H9 (cell line): ENCODE measurements at regions not wholly inside any gene's neighbourhood (a gene's known extent, or its start where the extent isn't known, plus 50 kb on each side); places are given as distances from the start of the nearest gene placed in this dataset.

ENCODE experiments used
- DNase-seq: peaks from one replicate; pipeline ENCODE4 v3.0.0-alpha.2; 2017
- H2AFZ ChIP-seq: one replicate; pipeline ENCODE4 v1.6.1; 2013; ENCODE audit warnings: mild to moderate bottlenecking, low read length, control low read depth, moderate library complexity
- H2AK5ac ChIP-seq: 2 replicates; pipeline ENCODE4 v1.6.1; 2013; ENCODE audit warnings: low read length, control low read depth, mixed read lengths; ENCODE audit not compliant: insufficient read length
- H2BK120ac ChIP-seq: one replicate; pipeline ENCODE4 v1.6.1; 2013; ENCODE audit warnings: low read depth, mild to moderate bottlenecking, low read length, control low read depth, inconsistent platforms; ENCODE audit not compliant: poor library complexity, severe bottlenecking
- H2BK12ac ChIP-seq: 2 replicates; pipeline ENCODE4 v1.6.1; 2013; ENCODE audit warnings: low read length, control low read depth, mixed read lengths, low read depth; ENCODE audit not compliant: insufficient read length
- H2BK15ac ChIP-seq: 2 replicates; pipeline ENCODE4 v1.6.1; 2013; ENCODE audit warnings: low read depth, low read length, control low read depth
- H2BK20ac ChIP-seq: one replicate; pipeline ENCODE4 v1.6.1; 2013; ENCODE audit warnings: low read depth, mild to moderate bottlenecking, low read length, control low read depth, inconsistent platforms; ENCODE audit not compliant: poor library complexity, severe bottlenecking
- H2BK5ac ChIP-seq: 2 replicates; pipeline ENCODE4 v1.6.1; 2013; ENCODE audit warnings: low read length, control low read depth, mixed read lengths; ENCODE audit not compliant: insufficient read length
- H3K14ac ChIP-seq: 2 replicates; pipeline ENCODE4 v1.6.1; 2013; ENCODE audit warnings: low read length, control low read depth; ENCODE audit not compliant: insufficient read depth
- H3K18ac ChIP-seq: 2 replicates; pipeline ENCODE4 v1.6.1; 2013; ENCODE audit warnings: low read depth, mild to moderate bottlenecking, mixed read lengths, low read length, control low read depth; ENCODE audit not compliant: insufficient read length
- H3K23ac ChIP-seq: 2 replicates; pipeline ENCODE4 v1.6.1; 2013; ENCODE audit warnings: low read length, control low read depth, mixed read lengths, low read depth; ENCODE audit not compliant: insufficient read length
- H3K23me2 ChIP-seq: 2 replicates; pipeline ENCODE4 v1.6.1; 2013; ENCODE audit warnings: low read depth, mild to moderate bottlenecking, mixed read lengths, low read length, control low read depth; ENCODE audit not compliant: insufficient read length, poor library complexity, severe bottlenecking
- H3K27ac ChIP-seq: 2 replicates; pipeline ENCODE4 v1.5.1; 2013; ENCODE audit warnings: low read length, control low read depth, mixed read lengths, low read depth; ENCODE audit not compliant: insufficient read length
- H3K27me3 ChIP-seq: 2 replicates; pipeline ENCODE4 v1.6.1; 2013; ENCODE audit warnings: low read length, control low read depth, inconsistent platforms; ENCODE audit not compliant: insufficient read depth
- H3K4ac ChIP-seq: 2 replicates; pipeline ENCODE4 v1.6.1; 2013; ENCODE audit warnings: low read depth, mild to moderate bottlenecking, control low read depth, inconsistent platforms, low read length, moderate library complexity
- H3K4me1 ChIP-seq: 2 replicates; pipeline ENCODE4 v1.6.1; 2013; ENCODE audit warnings: low read length, control low read depth, inconsistent platforms; ENCODE audit not compliant: insufficient read depth
- H3K4me2 ChIP-seq: 2 replicates; pipeline ENCODE4 v1.6.1; 2013; ENCODE audit warnings: low read length, control low read depth, mixed read lengths; ENCODE audit not compliant: insufficient read length, insufficient read depth
- H3K56ac ChIP-seq: 2 replicates; pipeline ENCODE4 v1.6.1; 2013; ENCODE audit warnings: low read depth, mild to moderate bottlenecking, mixed read lengths, low read length, control low read depth; ENCODE audit not compliant: insufficient read length
- H3K79me1 ChIP-seq: 2 replicates; pipeline ENCODE4 v1.6.1; 2013; ENCODE audit warnings: low read depth, mild to moderate bottlenecking, moderate library complexity, low read length, control low read depth, inconsistent platforms; ENCODE audit not compliant: insufficient read depth, poor library complexity, severe bottlenecking
- H3K79me2 ChIP-seq: 2 replicates; pipeline ENCODE4 v1.6.1; 2013; ENCODE audit warnings: low read length, control low read depth, inconsistent platforms; ENCODE audit not compliant: insufficient read depth
- H3K9ac ChIP-seq: 2 replicates; pipeline ENCODE4 v1.6.1; 2013; ENCODE audit warnings: low read length, control low read depth, mixed read lengths; ENCODE audit not compliant: insufficient read length; ENCODE audit errors: extremely low read depth
- H3K9me3 ChIP-seq: one replicate; pipeline ENCODE4 v1.6.1; 2013; ENCODE audit warnings: low read depth, low read length, inconsistent platforms; ENCODE audit not compliant: control insufficient read depth
- H3T11ph ChIP-seq: one replicate; pipeline ENCODE4 v1.6.1; 2013; ENCODE audit warnings: mild to moderate bottlenecking, low read length, control low read depth, inconsistent platforms
- H4K20me1 ChIP-seq: one replicate; pipeline ENCODE4 v1.6.1; 2013; ENCODE audit not compliant: control insufficient read depth, insufficient read length, insufficient read depth
- H4K5ac ChIP-seq: 2 replicates; pipeline ENCODE4 v1.6.1; 2013; ENCODE audit warnings: low read depth, mild to moderate bottlenecking, mixed read lengths, low read length, control low read depth; ENCODE audit not compliant: insufficient read length
- H4K8ac ChIP-seq: replicated peaks from 2 replicates; pipeline ENCODE4 v1.6.1; 2013; ENCODE audit warnings: low read length, control low read depth, mixed read lengths, low read depth; ENCODE audit not compliant: insufficient read length
- H4K91ac ChIP-seq: 2 replicates; pipeline ENCODE4 v1.6.1; 2013; ENCODE audit warnings: low read depth, mild to moderate bottlenecking, moderate library complexity, mixed read lengths, low read length, control low read depth; ENCODE audit not compliant: insufficient read length
- H3K27ac Mint-ChIP-seq, 3 experiments: 2 replicates in 2 of 3; 3 replicates in 1 of 3; pipeline ENCODE4 v1.8.0; 2020 to 2021; ENCODE audit warnings: mixed read lengths in 3 of 3, mild to moderate bottlenecking in 1 of 3, moderate library complexity in 1 of 3
- H3K27me3 Mint-ChIP-seq: 2 replicates; pipeline ENCODE4 v1.8.0; 2021; ENCODE audit warnings: low read depth, mild to moderate bottlenecking, moderate library complexity, mixed read lengths
- H3K36me3 Mint-ChIP-seq, 3 experiments: 2 replicates in 2 of 3; 3 replicates in 1 of 3; pipeline ENCODE4 v1.8.0; 2020 to 2021; ENCODE audit warnings: low read depth in 3 of 3, mixed read lengths in 3 of 3; ENCODE audit not compliant: insufficient read depth in 1 of 3
- H3K4me1 Mint-ChIP-seq, 2 experiments: 2 replicates each; pipeline ENCODE4 v1.8.0; 2020; ENCODE audit warnings: mixed read lengths in 2 of 2
- H3K4me3 Mint-ChIP-seq, 2 experiments: 2 replicates in 1 of 2; 3 replicates in 1 of 2; pipeline ENCODE4 v1.8.0; 2020 to 2021; ENCODE audit warnings: mild to moderate bottlenecking in 2 of 2, mixed read lengths in 2 of 2, moderate library complexity in 1 of 2
- H3K9me3 Mint-ChIP-seq, 2 experiments: 2 replicates in 1 of 2; 3 replicates in 1 of 2; pipeline ENCODE4 v1.8.0; 2020; ENCODE audit warnings: mild to moderate bottlenecking in 2 of 2, mixed read lengths in 2 of 2, moderate library complexity in 1 of 2
- WGBS: extraction: QIAGEN DNeasy Blood & Tissue Kit; methylation state at CpG from one replicate; pipeline ENCODE4 v1.1.7; 2013; ENCODE audit warnings: missing lambda C conversion rate, low lambda C conversion rate, mixed read lengths; ENCODE audit not compliant: insufficient read length; ENCODE audit errors: extremely low coverage; 5-methylcytosine and 5-hydroxymethylcytosine counted together
- TF ChIP-seq, protein P1 (sequence below): fragments of 200-600 bp; sonication (generic); conservative IDR thresholded peaks from 3 replicates; pipeline ENCODE4 v1.8.0; 2021; ENCODE audit warnings: antibody characterized with exemption, mild to moderate bottlenecking

- H2BK5ac ChIP-seq: no peak overlapping the region
- H3K27me3 Mint-ChIP-seq: no peaks in the 10 kb centered on the region; the same call in none of the 2 replicates
- H3K27ac Mint-ChIP-seq: 0 out of 7 replicates have a peak overlapping the region, but pooled peaks of 1 of the 3 experiments have one; percentile 53
- no peaks in the 10 kb centered on the region for H3K23me2 ChIP-seq
- no peak overlapping the region for H2AK5ac ChIP-seq
- no peaks in the 10 kb centered on the region for H3K27me3 ChIP-seq
- no peak overlapping the region for H3K4me3 Mint-ChIP-seq
- no peaks in the 10 kb centered on the region for H3K79me1 ChIP-seq
- H3K9ac ChIP-seq: no peak overlapping the region
- TF ChIP-seq, protein P1, sequence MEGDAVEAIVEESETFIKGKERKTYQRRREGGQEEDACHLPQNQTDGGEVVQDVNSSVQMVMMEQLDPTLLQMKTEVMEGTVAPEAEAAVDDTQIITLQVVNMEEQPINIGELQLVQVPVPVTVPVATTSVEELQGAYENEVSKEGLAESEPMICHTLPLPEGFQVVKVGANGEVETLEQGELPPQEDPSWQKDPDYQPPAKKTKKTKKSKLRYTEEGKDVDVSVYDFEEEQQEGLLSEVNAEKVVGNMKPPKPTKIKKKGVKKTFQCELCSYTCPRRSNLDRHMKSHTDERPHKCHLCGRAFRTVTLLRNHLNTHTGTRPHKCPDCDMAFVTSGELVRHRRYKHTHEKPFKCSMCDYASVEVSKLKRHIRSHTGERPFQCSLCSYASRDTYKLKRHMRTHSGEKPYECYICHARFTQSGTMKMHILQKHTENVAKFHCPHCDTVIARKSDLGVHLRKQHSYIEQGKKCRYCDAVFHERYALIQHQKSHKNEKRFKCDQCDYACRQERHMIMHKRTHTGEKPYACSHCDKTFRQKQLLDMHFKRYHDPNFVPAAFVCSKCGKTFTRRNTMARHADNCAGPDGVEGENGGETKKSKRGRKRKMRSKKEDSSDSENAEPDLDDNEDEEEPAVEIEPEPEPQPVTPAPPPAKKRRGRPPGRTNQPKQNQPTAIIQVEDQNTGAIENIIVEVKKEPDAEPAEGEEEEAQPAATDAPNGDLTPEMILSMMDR: peak; percentile 60
- no peak overlapping the region for H4K5ac ChIP-seq
- H3K14ac ChIP-seq: peak overlapping the region; percentile 52; the same call in 1 of the 2 replicates
- H3K4ac ChIP-seq: no peak overlapping the region
- H3K56ac ChIP-seq: no peak overlapping the region
- no peak overlapping the region for H3K27ac ChIP-seq
- H3K23ac ChIP-seq: no peak overlapping the region
- peaks cover 7 to 13% of the 10 kb centered on the region in 2 experiments for H3K4me1 Mint-ChIP-seq
- DNase-seq: peak; percentile 53
- no peaks in the 10 kb centered on the region for H3K79me2 ChIP-seq
- no peaks in the 10 kb centered on the region; the same call in 1 of the 2 replicates for H3K4me1 ChIP-seq
- no peak overlapping the region for H2BK20ac ChIP-seq
- peaks cover under 1 to 3% of the 10 kb centered on the region in 2 experiments; a peak in 4 of 5 replicates for H3K9me3 Mint-ChIP-seq
- H3K36me3 Mint-ChIP-seq: no peaks in the 10 kb centered on the region
- no peak overlapping the region for H2AFZ ChIP-seq
- H2BK12ac ChIP-seq: no peak overlapping the region
- no peaks in the 10 kb centered on the region for H3K9me3 ChIP-seq
- H4K20me1 ChIP-seq: no peaks in the 10 kb centered on the region
- H2BK15ac ChIP-seq: no peak overlapping the region
- H3T11ph ChIP-seq: no peak overlapping the region
- H3K4me2 ChIP-seq: no peak overlapping the region
- H4K91ac ChIP-seq: no peak overlapping the region
- H4K8ac ChIP-seq: no peak overlapping the region
- WGBS: no CpG with 5 or more reads among the region's 16 CpGs
- H3K18ac ChIP-seq: no peak overlapping the region
- no peak overlapping the region for H2BK120ac ChIP-seq
Observed at GRCh38 chr3:13192471-13193213, 119.4 kb upstream of the IQSEC1 start.
